ENCODE measurements at regions not wholly inside any gene's neighbourhood (a gene's known extent, or its start where the extent isn't known, plus 50 kb on each side); places are given as distances from the start of the nearest gene placed in this dataset.

DNA sequence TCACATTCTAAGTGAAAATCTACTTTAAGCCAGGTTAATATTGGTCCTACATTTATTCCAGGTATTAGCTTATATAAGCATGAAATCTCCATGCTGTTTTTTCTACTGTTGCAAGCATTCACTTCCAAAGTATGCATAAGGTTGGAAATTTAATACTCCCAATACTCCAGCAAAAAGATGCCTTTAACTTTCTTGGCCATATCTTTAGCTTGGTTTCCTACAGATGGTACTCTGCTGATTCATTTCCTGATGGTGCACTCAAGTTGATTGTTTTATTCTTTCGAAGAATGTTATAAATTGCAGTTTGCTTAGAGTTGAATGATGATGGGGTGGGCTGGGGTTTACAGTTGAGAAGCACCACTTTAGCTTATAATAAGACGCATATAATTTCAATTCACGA is 330.2 kb downstream of the PTTG2 start:
- no peak for DNase-seq (ENCODE audit: low spot score in 2 of 2)
- peaks cover 0 to 12% of the 10 kb centered on the region in 2 donors for H3K9me3 ChIP-seq
- intact Hi-C loops (cut with DNase I), result no loop called here
- H3K4me1 ChIP-seq, result no peaks in the 10 kb centered on the region
- H3K27me3 ChIP-seq, result no peaks in the 10 kb centered on the region
- no peaks in the 10 kb centered on the region for H3K36me3 ChIP-seq
- no peak overlapping the region for H3K4me3 ChIP-seq
- H3K27ac ChIP-seq, result no peak overlapping the region
- TF ChIP-seq CTCF (IDR thresholded peaks at IDR 0.05), result no peak

- H3K4me3 ChIP-seq, result no peak overlapping the region
- H3K4me1 ChIP-seq, result no peaks in the 10 kb centered on the region
- no peak for TF ChIP-seq CTCF (IDR thresholded peaks at IDR 0.05)
- H3K27ac ChIP-seq, result no peak overlapping the region
- H3K9me3 ChIP-seq, result peaks cover 0 to 12% of the 10 kb centered on the region in 2 donors
- no peak for DNase-seq (ENCODE audit: low spot score in 2 of 2)
- no peaks in the 10 kb centered on the region for H3K27me3 ChIP-seq
- H3K36me3 ChIP-seq, result no peaks in the 10 kb centered on the region
- intact Hi-C loops (cut with DNase I), result no loop called here
Observed at GRCh38 chr4:38290914-38291313, 330.7 kb downstream of the PTTG2 start.

DNA sequence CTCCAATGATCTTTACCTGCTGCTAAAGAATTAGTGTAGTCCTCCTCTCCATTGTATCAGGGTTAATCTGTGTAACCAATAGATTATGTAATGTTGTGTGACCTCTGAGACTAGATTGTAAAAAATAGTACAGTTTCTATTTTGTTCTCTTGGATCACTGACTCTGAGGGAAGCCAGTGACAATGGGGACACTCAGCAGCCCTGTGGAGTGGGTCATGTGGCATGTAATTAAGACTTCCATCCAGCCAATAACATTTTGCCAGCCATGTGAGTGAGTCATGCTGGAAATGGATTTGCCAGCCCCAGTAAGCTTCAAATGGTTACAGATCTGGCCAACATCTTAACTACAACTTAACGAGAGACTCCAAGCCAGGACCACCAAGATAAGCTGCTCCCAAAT is 332.3 kb downstream of the PTTG2 start:
- Histone ChIP-seq H3K9me3 (peaks cover 0 to 12% of the 10 kb centered on the region in 2 donors), H3K27me3 (no peaks in the 10 kb centered on the region), H3K4me1 (no peaks in the 10 kb centered on the region), H3K4me3 (no peak overlapping the region), H3K36me3 (no peaks in the 10 kb centered on the region), H3K27ac (no peak overlapping the region)
- TF ChIP-seq CTCF (IDR thresholded peaks at IDR 0.05), result no peak
- no peak for DNase-seq (ENCODE audit: low spot score in 2 of 2)
- intact Hi-C loops (cut with DNase I), result no loop called here

DNA sequence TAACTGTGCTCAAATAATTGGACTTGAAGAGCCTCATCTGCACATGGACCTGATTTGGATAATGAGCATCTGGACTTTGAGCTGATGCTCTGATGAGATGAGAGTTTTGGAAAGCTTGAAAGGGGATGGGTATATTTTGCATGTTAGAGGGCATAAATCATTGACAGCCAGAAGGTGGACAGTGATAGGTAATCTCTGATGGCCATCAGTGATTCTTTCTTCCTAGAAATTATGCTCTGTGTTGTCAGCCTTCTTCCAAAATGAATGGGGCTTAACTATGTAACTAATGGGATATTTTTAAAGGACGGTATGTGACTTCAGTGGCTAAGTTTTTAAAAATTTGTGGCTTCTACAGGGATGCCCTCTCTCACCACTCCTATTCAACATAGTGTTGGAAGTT is 334.0 kb downstream of the PTTG2 start:
- peaks cover 13 to 22% of the 10 kb centered on the region in 2 donors for H3K9me3 ChIP-seq
- intact Hi-C loops (cut with DNase I), result no loop called here
- no peaks in the 10 kb centered on the region for H3K27me3 ChIP-seq
- H3K4me3 ChIP-seq, result no peak overlapping the region
- H3K36me3 ChIP-seq, result no peaks in the 10 kb centered on the region
- H3K4me1 ChIP-seq, result no peaks in the 10 kb centered on the region
- H3K27ac ChIP-seq, result no peak overlapping the region
- no peak for DNase-seq (ENCODE audit: low spot score in 2 of 2)
- TF ChIP-seq CTCF (IDR thresholded peaks at IDR 0.05), result no peak

GRCh38 chr4:38297061-38297460 is 336.9 kb downstream of the PTTG2 start:
- intact Hi-C loops (cut with DNase I), result no loop called here
- Histone ChIP-seq H3K4me1 (no peaks in the 10 kb centered on the region), H3K27me3 (no peaks in the 10 kb centered on the region), H3K9me3 (peaks cover 16 to 23% of the 10 kb centered on the region in 2 donors), H3K4me3 (no peak overlapping the region), H3K27ac (no peak overlapping the region), H3K36me3 (no peaks in the 10 kb centered on the region)
- TF ChIP-seq CTCF (IDR thresholded peaks at IDR 0.05), result no peak
- no peak for DNase-seq (ENCODE audit: low spot score in 2 of 2)

Data from ascending aorta (tissue), 2 donors.